HCT116 (cell line): ENCODE measurements at regions not wholly inside any gene's neighbourhood (a gene's known extent, or its start where the extent isn't known, plus 50 kb on each side); places are given as distances from the start of the nearest gene placed in this dataset.

ENCODE experiments used
- ATAC-seq: fragments of 200-7000 bp; cut with Tn5 transposase; 2 replicates; pipeline ENCODE4 v1.9.1; 2020; ENCODE audit warnings: mild to moderate bottlenecking, moderate library complexity
- BruUV-seq: library from RNA; stranded (reverse); fragments of 400-500 nt; replicated peaks from 2 replicates; lab custom pipeline; 2021; lab: Mats Ljungman, UMichigan
- CTCF ChIA-PET: fragments of 300-600 bp; sonication (Branson Sonifier 250); formaldehyde crosslinking; loops from one replicate; lab custom pipeline; 2021; ENCODE audit warnings: antibody characterized with exemption; lab: Charles Lee
- POLR2A ChIA-PET: fragments of 300-600, 350-600 bp; sonication (Branson Sonifier 250); formaldehyde crosslinking; loops from one replicate; lab custom pipeline; 2021; ENCODE audit warnings: antibody characterized with exemption; lab: Charles Lee
- RAD21 ChIA-PET, 2 experiments: fragments of 300-600 bp; sonication (Branson Sonifier 250); formaldehyde crosslinking; loops; one replicate each; lab custom pipeline; 2023; ENCODE audit warnings: low total read pairs in 2 of 2; ENCODE audit not compliant: uncharacterized antibody in 2 of 2, unreplicated experiment in 2 of 2, low non-redundant PET in 1 of 2; lab: Charles Lee
- DNase-seq: peaks from one replicate; pipeline ENCODE4 v3.0.0-alpha.2; 2010; ENCODE audit warnings: low read depth, low spot score
- H2AFZ ChIP-seq: fragments of 200-600 bp; shearing (Covaris generic), sonication (generic); 2 replicates; pipeline ENCODE4 v1.6.1; 2017; ENCODE audit warnings: low read depth, mixed run types, mixed read lengths, antibody characterized with exemption, low read length; ENCODE audit not compliant: poor library complexity, severe bottlenecking
- H3K27ac ChIP-seq: 2 replicates; pipeline ENCODE4 v1.5.1; 2012; ENCODE audit warnings: low read depth, low read length
- H3K27me3 ChIP-seq: fragments of 200-600 bp; sonication (generic); 2 replicates; pipeline ENCODE4 v1.6.1; 2016; ENCODE audit warnings: mixed run types, low read length, mixed read lengths; ENCODE audit not compliant: insufficient read depth
- H3K36me3 ChIP-seq, 2 experiments: fragments of 200-500 bp in 1 of 2; fragments of 200-600 bp in 1 of 2; sonication (Bioruptor generic) in 1 of 2; sonication (generic) in 1 of 2; 2 replicates each; pipeline versions ENCODE4 v1.5.1 to v1.6.1; 2014 to 2016; ENCODE audit warnings: low read length in 2 of 2, inconsistent platforms in 1 of 2, mixed read lengths in 1 of 2, mixed run types in 1 of 2; ENCODE audit not compliant: insufficient read depth in 2 of 2, control insufficient read depth in 1 of 2
- H3K4me1 ChIP-seq, 2 experiments: fragments of 200-600 bp in 1 of 2; sonication (generic) in 1 of 2; 2 replicates each; pipeline versions ENCODE4 v1.5.1 to v1.6.1; 2012 to 2017; ENCODE audit warnings: low read length in 2 of 2, inconsistent platforms in 1 of 2, mild to moderate bottlenecking in 1 of 2, mixed read lengths in 1 of 2, mixed run types in 1 of 2, moderate library complexity in 1 of 2; ENCODE audit not compliant: insufficient read depth in 2 of 2, control insufficient read depth in 1 of 2
- H3K4me2 ChIP-seq: fragments of 200-600 bp; sonication (generic); 2 replicates; pipeline ENCODE4 v1.6.1; 2017; ENCODE audit warnings: mixed run types, low read length, mixed read lengths
- H3K4me3 ChIP-seq, 2 experiments: fragments of 200-600 bp in 1 of 2; sonication (generic) in 1 of 2; replicated peaks in 1 of 2; 2 replicates each; pipeline ENCODE4 v1.5.1; 2011 to 2016; ENCODE audit warnings: low read length in 2 of 2, control low read depth in 1 of 2, low read depth in 1 of 2, mild to moderate bottlenecking in 1 of 2, mixed read lengths in 1 of 2, mixed run types in 1 of 2
- H3K79me2 ChIP-seq: fragments of 200-600 bp; sonication (generic); 2 replicates; pipeline ENCODE4 v1.6.1; 2017; ENCODE audit warnings: mild to moderate bottlenecking, mixed run types, low read length, moderate library complexity, mixed read lengths; ENCODE audit not compliant: insufficient read depth
- H3K9ac ChIP-seq: fragments of 200-600 bp; sonication (generic); 2 replicates; pipeline ENCODE4 v1.6.1; 2016; ENCODE audit warnings: low read length, mixed read lengths
- H3K9me2 ChIP-seq: fragments of 200-600 bp; sonication (generic), shearing (Covaris generic); 2 replicates; pipeline ENCODE4 v1.6.1; 2017; ENCODE audit warnings: mixed run types, mild to moderate bottlenecking, moderate library complexity; ENCODE audit not compliant: insufficient read depth
- H3K9me3 ChIP-seq, 2 experiments: fragments of 200-500 bp in 1 of 2; fragments of 200-600 bp in 1 of 2; sonication (Bioruptor generic) in 1 of 2; sonication (generic) in 1 of 2; 2 replicates each; pipeline ENCODE4 v1.6.1; 2014 to 2017; ENCODE audit warnings: low read length in 2 of 2, mixed read lengths in 2 of 2, inconsistent platforms in 1 of 2, low read depth in 1 of 2, mild to moderate bottlenecking in 1 of 2, mixed run types in 1 of 2, moderate library complexity in 1 of 2; ENCODE audit not compliant: control insufficient read depth in 1 of 2, insufficient read depth in 1 of 2
- H4K20me1 ChIP-seq: fragments of 200-600 bp; sonication (generic), shearing (Covaris generic); 2 replicates; pipeline ENCODE4 v1.6.1; 2017; ENCODE audit warnings: mixed run types, mild to moderate bottlenecking, moderate library complexity; ENCODE audit not compliant: insufficient read depth
- CBX3 ChIP-seq: IDR thresholded peaks from 2 replicates; pipeline ENCODE4 v1.6.1; 2012; ENCODE audit warnings: low read depth
- CEBPB ChIP-seq: IDR thresholded peaks from 2 replicates; pipeline ENCODE4 v1.6.1; 2012; ENCODE audit warnings: low read depth
- JUND ChIP-seq: IDR thresholded peaks from 2 replicates; pipeline ENCODE4 v1.6.1; 2012
- POLR2A ChIP-seq: IDR thresholded peaks from 2 replicates; pipeline ENCODE4 v1.7.0; 2011; ENCODE audit warnings: borderline replicate concordance; ENCODE audit not compliant: insufficient read depth, insufficient read length; ENCODE audit errors: extremely low read depth
- POLR2AphosphoS5 ChIP-seq: IDR thresholded peaks from 2 replicates; pipeline ENCODE4 v1.6.1; 2011; ENCODE audit warnings: mild to moderate bottlenecking, low read depth, low read length, moderate library complexity
- TCF7L2 ChIP-seq: IDR thresholded peaks from 2 replicates; pipeline ENCODE4 v1.7.0; 2011; ENCODE audit warnings: borderline replicate concordance, inconsistent platforms; ENCODE audit not compliant: insufficient read depth, insufficient read length; ENCODE audit errors: extremely low read depth
- YY1 ChIP-seq: IDR thresholded peaks from 2 replicates; pipeline ENCODE4 v1.6.1; 2011; ENCODE audit warnings: low read length, low read depth, moderate library complexity, mild to moderate bottlenecking; ENCODE audit not compliant: insufficient replicate concordance; ENCODE audit errors: extremely low read depth
- ZNF274 ChIP-seq: fragments of 200-500 bp; sonication (Bioruptor generic); IDR thresholded peaks from 2 replicates; pipeline ENCODE4 v1.6.1; 2014; ENCODE audit warnings: mild to moderate bottlenecking, low read depth, low read length, inconsistent platforms
- intact Hi-C: fragments of 100-400 bp; cut with micrococcal nuclease; formaldehyde crosslinking; loops from 2 replicates; pipeline ENCODE4 v1.10.0; 2022
- TF ChIP-seq, protein P1 (sequence below): IDR thresholded peaks from 2 replicates; pipeline ENCODE4 v1.6.1; 2012
- TF ChIP-seq, protein P2 (sequence below): IDR thresholded peaks from 2 replicates; pipeline ENCODE4 v1.6.1; 2012; ENCODE audit warnings: low read depth

DNA sequence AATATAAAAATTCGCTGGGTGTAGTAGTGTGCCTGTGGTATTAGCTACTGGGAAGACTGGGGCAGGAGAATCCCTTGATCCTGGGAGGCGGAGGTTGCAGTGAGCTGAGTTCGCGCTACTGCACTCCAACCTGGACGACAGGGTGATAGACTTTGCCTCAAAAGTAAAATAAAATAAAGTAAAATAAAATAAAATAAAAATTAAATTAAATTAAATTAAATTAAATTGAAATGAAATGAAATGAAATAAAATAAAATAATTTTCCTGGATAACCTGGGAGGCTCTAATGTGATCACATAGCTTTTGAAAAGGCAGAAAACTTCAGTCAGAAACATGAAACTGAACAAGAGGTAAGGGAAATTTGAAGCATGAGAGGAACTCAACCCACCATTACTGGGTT is 818.4 kb upstream of the ATXN7L3B start:
- RAD21 ChIA-PET = no interaction called here
- Histone ChIP-seq H3K4me1 (no peaks in the 10 kb centered on the region), H3K4me2 (no peak overlapping the region), H3K9me3 (no peaks in the 10 kb centered on the region), H3K79me2 (no peaks in the 10 kb centered on the region), H3K4me3 (no peak overlapping the region), H2AFZ (no peak overlapping the region), H4K20me1 (no peaks in the 10 kb centered on the region), H3K27ac (no peak overlapping the region), H3K9ac (no peak overlapping the region), H3K36me3 (no peaks in the 10 kb centered on the region), H3K9me2 (no peaks in the 10 kb centered on the region), H3K27me3 (no peaks in the 10 kb centered on the region)
- no peak for TF ChIP-seq POLR2AphosphoS5
- TF ChIP-seq CBX3 = no peak
- TF ChIP-seq ZNF274 = no peak
- TF ChIP-seq, protein P1, sequence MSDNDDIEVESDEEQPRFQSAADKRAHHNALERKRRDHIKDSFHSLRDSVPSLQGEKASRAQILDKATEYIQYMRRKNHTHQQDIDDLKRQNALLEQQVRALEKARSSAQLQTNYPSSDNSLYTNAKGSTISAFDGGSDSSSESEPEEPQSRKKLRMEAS = no peak
- TF ChIP-seq CEBPB = no peak
- TF ChIP-seq YY1 = no peak
- TF ChIP-seq, protein P2, sequence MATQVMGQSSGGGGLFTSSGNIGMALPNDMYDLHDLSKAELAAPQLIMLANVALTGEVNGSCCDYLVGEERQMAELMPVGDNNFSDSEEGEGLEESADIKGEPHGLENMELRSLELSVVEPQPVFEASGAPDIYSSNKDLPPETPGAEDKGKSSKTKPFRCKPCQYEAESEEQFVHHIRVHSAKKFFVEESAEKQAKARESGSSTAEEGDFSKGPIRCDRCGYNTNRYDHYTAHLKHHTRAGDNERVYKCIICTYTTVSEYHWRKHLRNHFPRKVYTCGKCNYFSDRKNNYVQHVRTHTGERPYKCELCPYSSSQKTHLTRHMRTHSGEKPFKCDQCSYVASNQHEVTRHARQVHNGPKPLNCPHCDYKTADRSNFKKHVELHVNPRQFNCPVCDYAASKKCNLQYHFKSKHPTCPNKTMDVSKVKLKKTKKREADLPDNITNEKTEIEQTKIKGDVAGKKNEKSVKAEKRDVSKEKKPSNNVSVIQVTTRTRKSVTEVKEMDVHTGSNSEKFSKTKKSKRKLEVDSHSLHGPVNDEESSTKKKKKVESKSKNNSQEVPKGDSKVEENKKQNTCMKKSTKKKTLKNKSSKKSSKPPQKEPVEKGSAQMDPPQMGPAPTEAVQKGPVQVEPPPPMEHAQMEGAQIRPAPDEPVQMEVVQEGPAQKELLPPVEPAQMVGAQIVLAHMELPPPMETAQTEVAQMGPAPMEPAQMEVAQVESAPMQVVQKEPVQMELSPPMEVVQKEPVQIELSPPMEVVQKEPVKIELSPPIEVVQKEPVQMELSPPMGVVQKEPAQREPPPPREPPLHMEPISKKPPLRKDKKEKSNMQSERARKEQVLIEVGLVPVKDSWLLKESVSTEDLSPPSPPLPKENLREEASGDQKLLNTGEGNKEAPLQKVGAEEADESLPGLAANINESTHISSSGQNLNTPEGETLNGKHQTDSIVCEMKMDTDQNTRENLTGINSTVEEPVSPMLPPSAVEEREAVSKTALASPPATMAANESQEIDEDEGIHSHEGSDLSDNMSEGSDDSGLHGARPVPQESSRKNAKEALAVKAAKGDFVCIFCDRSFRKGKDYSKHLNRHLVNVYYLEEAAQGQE = no peak
- no peak for TF ChIP-seq POLR2A
- no peak for TF ChIP-seq JUND
- no peak for TF ChIP-seq TCF7L2
- BruUV-seq = no TSS peak
- POLR2A ChIA-PET = no interaction called here
- ATAC-seq = no peak
- intact Hi-C loops = no loop called here
- CTCF ChIA-PET = no interaction called here
- DNase-seq = no peak
